Hematopoietic multipotent progenitor cell (in vitro differentiated cells): ENCODE measurements at regions not wholly inside any gene's neighbourhood (a gene's known extent, or its start where the extent isn't known, plus 50 kb on each side); places are given as distances from the start of the nearest gene placed in this dataset.
"Not testable (repeated sequence)": the region's sequence is repeated elsewhere in the genome, so short reads cannot be mapped to it uniquely, and the experiment has no call there.

Experiments
- DNase-seq, 3 donors: peaks; one replicate each; pipeline ENCODE4 v3.0.0-alpha.2; 2011 to 2015; ENCODE audit warnings: low read depth in 2 of 3, low spot score in 2 of 3

- DNase-seq, result no peak
These were observed 302.5 kb upstream of the AMIGO2 start for GRCh38 chr12:47382305-47382704.

GRCh38 chr12:47378907-47379306 is 299.1 kb upstream of the AMIGO2 start:
- DNase-seq, result peak in 1 of 3 donors; percentile 43

GRCh38 chr12:47378222-47378582 is 298.4 kb upstream of the AMIGO2 start:
- no peak for DNase-seq

GRCh38 chr12:47377414-47378221 is 297.9 kb upstream of the AMIGO2 start:
- DNase-seq, result no peak

DNA sequence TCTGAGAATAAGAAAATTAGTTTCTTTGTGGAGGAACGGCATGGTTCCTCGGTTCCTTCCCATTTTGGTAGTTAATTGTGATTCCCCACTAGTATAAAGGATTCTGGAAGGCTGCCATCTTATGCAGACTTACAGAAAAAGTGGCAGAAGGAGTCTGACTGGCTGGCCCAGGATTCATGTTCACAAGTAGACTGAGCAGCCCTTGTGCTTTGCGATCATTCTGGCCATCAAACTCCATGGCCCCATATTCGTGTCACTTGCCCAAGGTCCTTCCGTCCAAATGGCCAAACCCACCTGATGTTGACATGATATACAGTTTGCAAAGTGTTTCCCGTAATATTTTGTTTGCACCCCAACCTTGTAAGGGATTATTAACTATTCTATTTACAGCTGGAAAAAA is 297.2 kb upstream of the AMIGO2 start:
- DNase-seq, result no peak

DNA sequence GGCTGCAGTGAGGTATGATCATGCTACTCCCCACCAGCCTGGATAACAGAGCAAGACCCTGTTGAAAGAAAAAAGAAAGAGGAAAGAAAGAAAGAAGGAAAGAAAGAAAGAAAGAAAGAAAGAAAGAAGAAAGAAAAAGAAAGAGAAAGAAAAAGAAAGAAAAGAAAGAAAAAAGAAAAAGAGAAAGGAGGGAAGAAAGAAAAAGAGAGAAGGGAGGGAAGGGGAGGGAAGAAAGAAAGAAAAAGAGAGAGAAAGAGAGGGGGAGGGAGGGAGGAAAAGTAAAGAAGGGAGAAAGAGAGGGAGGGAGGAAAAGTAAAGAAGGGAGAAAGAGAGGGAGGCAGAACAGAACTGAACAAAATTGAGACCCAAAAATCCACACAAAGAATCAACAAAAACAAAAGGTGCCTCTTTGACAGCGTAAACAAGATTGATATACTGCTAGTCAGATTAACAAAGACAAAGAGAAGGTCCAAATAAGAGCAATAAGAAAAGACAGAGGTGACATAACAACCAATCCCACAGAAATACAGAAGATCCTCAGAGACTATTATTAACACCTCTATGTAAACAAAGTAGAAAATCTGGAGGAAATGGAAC is 293.9 kb upstream of the AMIGO2 start:
- DNase-seq, result no peak

- no peak for DNase-seq
These were observed 290.7 kb upstream of the AMIGO2 start for GRCh38 chr12:47370421-47370820.

- no peak for DNase-seq
These were observed 289.3 kb upstream of the AMIGO2 start for GRCh38 chr12:47369085-47369484.

- no peak for DNase-seq
These were observed 288.3 kb upstream of the AMIGO2 start for GRCh38 chr12:47367912-47368537.

DNA sequence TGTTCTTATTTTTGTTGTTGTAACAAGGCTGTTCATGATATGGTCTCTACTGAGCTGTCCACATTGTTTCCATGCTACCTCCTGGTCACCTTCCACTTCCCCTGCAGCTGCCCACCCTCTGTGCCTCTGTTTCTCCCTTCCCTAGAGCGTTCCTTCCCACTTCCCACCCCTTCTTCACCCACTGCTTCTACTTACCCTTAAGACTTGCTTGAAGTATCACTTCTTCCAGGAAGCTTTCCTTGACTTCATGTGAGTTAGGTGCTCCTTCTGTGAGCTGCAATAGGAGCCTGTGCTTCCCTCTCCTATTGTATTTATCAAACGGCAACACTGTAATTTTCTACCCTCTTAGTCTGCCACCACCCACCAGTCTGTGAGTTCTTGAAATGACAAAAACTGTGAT is 286.8 kb upstream of the AMIGO2 start:
- DNase-seq, result no peak

GRCh38 chr12:47366157-47366556 is 286.4 kb upstream of the AMIGO2 start:
- no peak for DNase-seq

- not testable (repeated sequence) for DNase-seq
These were observed 285.8 kb upstream of the AMIGO2 start for GRCh38 chr12:47365443-47366076.

- DNase-seq, result no peak
These were observed 284.5 kb upstream of the AMIGO2 start for GRCh38 chr12:47364261-47364660.

DNA sequence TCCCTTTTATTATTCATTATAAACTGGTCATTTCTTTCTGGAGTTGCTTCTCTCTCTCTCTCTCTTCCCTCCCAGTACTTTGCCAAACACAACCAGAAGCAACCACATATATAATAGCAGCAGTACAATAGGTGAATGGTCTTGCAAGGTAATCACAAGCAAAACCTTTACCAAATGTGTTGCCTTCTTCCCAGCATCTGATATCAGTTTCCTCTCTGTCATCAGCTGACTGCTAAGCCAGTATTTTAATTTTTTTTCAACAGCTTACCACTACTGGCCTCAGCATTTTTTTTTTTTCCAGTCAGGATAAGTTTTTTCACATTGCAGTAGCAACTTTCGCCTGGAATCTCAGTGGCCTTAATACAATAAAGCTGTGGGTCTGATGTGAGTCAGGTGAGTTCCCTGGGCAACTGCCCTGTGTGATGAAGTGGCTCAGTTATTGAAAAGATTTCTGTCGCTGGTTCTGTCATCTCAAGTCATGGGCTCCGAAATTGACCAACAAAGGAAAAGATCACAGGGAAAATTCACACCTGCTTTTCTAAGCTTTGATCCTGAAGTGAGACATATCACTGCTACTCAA is 282.5 kb upstream of the AMIGO2 start:
- DNase-seq, result no peak

DNA sequence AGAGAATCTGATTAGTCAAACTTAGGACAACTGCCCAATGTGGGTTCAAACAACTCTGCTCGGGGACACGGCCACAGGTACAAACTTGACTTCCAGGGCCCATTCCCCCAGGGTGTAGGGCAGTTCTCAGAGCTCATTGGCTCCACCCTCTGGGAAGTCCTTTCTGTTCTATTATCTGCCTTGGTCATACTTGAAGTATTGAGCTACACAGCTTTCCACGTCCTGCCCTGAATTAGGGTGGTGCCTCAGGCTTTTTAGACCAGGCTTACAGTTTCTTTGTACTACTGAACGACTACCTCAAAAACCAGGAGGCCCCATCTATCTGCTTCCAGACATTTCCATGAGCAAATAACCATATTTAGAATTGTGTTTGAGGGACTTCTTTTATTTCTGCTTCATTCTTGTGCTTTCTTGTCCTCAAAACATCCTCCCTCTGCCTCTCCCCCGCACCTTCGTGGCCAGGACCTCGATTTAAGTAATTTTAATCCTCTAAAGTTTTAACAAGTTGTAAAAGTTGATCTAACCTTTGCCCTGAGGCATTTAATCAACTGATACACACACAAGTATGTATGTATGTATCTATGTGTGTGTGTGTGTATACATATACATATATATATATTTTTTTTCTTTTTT is 281.7 kb upstream of the AMIGO2 start:
- peak in 2 of 3 donors; percentile 16 to 19 for DNase-seq

DNA sequence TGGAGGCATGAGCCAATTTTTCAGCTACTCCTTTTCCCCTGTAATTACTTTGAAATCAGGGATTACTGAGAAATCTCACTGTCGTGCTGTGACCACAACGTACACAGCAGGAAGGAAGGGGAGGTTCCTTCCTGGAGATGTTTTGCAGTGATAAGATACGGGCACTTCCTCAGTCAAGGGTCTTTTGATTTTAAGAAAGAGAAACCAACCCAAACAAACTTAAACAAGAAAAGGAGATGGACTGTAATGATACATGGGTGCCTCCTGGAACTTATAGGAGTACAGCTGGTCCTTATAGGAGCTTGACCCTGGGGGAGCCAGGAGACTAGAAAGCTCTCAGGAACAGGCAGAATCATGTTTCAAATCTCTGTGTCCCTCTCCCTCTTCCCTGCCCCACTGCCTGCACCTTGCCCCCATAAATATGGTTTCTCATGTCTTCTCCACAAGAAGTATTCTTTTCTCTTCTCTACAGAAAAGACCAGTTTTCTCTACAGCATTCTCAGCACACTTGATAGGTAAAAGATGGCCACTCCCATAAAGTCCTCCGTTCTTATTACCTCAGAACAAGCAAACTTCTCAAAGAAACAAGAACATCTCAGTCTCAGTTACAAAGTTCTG is 281.1 kb upstream of the AMIGO2 start:
- peak; percentile 30 to 82 (median 76) for DNase-seq

GRCh38 chr12:47360093-47360480 is 280.3 kb upstream of the AMIGO2 start:
- DNase-seq, result peak in 2 of 3 donors; percentile 32 to 59

- no peak for DNase-seq
These were observed 279.7 kb upstream of the AMIGO2 start for GRCh38 chr12:47359310-47360092.

DNA sequence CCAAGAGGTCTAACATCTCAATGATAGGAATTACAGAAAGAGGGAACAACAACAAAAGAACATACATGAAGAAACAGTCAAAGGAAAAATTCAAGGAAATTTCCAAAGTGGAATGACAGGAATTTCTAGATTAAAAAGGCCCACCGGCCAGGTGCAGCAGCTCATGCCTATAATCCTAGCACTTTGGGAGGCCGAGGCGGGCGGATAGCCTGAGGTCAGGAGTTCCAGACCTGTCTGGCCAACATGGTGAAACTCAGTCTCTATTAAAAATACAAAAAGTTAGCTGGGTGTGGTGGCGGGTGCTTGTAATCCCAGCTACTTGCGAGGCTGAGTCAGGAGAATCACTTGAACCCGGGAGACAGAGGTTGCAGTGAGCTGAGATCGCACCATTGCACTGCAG is 277.2 kb upstream of the AMIGO2 start:
- DNase-seq, result not testable (repeated sequence)
